Epithelial cell of proximal tubule (primary cell): ENCODE measurements at regions not wholly inside any gene's neighbourhood (a gene's known extent, or its start where the extent isn't known, plus 50 kb on each side); places are given as distances from the start of the nearest gene placed in this dataset.

Source experiments
- DNase-seq: peaks from one replicate; pipeline ENCODE4 v3.0.0-alpha.2; 2011; ENCODE audit warnings: low read depth
- H3K4me3 ChIP-seq: 2 replicates; pipeline ENCODE4 v1.5.1; 2011; ENCODE audit warnings: low read depth, mild to moderate bottlenecking, low read length
- TF ChIP-seq, protein P1 (sequence below): conservative IDR thresholded peaks from 2 replicates; pipeline ENCODE4 v1.5.1; 2012; ENCODE audit warnings: low read depth, mild to moderate bottlenecking, low read length

DNA sequence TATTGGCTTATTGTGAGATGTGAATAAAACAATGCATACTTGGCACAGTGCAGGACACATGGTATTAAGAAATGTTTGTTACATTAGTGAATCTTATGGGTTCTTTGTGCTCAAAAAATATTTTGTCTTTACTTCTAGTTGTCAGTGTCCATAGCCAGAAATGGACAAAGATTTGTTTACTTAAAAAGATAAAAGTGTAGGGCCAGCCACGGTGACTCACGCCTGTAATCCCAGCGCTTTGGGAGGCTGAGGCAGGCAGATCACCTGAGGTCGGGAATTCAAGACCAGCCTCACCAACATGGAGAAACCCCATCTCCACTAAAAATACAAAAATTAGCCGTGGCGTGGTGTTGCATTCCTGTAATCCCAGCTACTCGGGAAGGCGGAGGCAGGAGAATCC lies 654.6 kb upstream of the NEGR1 start:
- no peak overlapping the region for H3K4me3 ChIP-seq
- TF ChIP-seq, protein P1, sequence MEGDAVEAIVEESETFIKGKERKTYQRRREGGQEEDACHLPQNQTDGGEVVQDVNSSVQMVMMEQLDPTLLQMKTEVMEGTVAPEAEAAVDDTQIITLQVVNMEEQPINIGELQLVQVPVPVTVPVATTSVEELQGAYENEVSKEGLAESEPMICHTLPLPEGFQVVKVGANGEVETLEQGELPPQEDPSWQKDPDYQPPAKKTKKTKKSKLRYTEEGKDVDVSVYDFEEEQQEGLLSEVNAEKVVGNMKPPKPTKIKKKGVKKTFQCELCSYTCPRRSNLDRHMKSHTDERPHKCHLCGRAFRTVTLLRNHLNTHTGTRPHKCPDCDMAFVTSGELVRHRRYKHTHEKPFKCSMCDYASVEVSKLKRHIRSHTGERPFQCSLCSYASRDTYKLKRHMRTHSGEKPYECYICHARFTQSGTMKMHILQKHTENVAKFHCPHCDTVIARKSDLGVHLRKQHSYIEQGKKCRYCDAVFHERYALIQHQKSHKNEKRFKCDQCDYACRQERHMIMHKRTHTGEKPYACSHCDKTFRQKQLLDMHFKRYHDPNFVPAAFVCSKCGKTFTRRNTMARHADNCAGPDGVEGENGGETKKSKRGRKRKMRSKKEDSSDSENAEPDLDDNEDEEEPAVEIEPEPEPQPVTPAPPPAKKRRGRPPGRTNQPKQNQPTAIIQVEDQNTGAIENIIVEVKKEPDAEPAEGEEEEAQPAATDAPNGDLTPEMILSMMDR: no peak
- no peak for DNase-seq

DNA sequence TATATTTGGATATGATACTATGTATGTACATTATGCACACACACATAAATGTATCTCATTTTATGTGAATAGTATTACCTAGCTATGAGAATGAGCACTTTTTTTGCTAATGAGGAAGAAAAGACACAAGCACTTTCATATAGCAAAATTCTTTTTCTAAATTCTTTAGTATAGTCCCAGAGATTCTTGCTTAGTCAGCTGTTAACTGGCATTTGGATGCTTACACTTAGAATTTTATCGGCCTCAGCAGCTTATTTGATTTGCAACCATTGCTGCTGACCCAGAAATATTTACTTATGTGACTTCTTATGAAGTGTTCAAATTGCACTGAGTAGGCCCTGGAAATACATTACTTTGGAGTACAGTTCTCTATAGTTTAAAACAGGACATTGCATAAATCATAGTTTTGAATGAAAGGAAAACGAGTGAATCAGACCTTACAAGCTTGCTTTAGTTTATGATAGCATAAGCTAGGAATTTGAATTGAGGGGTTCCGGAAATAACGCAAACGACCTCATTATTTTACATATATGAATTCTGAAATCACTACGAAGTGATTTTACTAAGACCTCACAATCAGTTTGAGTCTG lies 653.9 kb upstream of the NEGR1 start:
- TF ChIP-seq, protein P1: no peak
- no peak overlapping the region for H3K4me3 ChIP-seq
- DNase-seq: no peak

DNA sequence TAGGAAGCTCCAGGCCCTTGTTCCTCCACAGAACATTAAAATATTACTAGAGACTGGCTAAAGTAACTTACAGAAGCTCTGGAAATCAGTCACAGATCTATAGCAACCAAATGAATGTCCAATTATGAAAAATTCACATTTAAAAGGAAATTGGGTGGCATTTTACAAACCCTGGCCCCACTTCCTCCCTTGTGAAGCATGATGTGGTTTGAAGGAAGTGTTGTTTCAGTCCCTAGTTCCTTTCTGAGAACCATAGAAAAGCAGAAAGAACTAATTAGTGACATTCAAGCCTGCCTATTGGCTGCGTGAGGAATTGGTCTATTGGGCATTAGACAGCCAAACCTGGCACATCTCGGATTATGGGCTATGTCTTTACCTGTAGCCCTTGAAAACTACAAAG lies 649.7 kb upstream of the NEGR1 start:
- TF ChIP-seq, protein P1: no peak
- no peak overlapping the region for H3K4me3 ChIP-seq
- no peak for DNase-seq

DNA sequence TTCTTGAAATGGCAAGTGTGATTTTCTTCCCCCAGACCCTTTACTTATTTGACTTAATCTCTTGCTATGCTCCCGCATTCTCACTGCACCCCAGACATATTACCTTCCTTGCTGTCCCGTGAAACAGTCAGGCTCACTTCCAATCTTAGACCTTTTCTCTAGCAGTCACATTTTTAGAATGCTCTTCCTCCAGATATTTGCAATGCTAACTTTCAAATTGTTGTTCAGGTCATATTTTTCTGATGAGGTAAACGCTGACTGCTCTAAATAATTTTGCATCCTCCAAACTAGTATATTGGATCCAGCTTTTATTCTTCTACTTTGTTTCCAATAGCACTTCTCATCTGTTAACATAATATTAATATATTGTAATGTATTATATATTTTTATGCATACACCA lies 648.2 kb upstream of the NEGR1 start:
- H3K4me3 ChIP-seq: no peak overlapping the region
- no peak for DNase-seq
- TF ChIP-seq, protein P1: no peak

DNA sequence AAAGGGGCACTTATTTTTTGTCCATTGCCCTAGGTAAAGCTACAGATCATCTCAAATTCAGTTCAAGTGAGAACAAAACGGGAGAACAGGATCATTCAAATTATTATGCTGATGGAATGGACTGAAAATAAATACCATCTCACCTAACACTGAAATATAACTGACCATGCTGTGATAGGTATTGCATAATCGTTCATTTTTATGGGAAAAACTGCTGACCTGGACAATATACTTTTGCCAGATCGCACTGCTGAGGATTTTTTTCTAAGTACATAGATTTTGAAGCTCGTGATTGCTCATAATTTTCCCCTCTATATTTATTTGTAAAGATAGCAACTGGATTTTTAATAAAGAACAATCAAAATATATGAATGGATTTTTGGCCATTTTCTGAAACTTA lies 636.6 kb upstream of the NEGR1 start:
- DNase-seq: no peak
- TF ChIP-seq, protein P1: no peak

DNA sequence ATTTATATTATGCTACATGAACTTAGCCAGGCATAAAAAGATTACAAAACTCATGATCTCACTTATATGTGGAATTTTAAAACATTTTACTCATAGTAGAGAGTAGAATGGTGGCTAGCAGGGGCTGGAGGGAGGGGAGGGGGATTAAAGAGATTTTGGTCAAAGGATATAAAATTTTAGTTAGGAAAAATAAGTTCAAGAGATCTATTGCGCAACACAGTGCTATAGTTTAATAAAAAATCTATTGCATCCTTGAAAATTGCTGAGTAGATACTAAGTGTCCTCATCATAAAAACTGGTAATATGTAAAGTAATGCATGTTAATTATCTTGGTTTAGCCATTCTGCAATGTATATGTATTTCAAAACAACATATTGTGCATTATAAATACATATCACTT lies 635.6 kb upstream of the NEGR1 start:
- TF ChIP-seq, protein P1: no peak
- H3K4me3 ChIP-seq: no peak overlapping the region
- no peak for DNase-seq

More for the DNA sequence above, 636.6 kb upstream of the NEGR1 start:
- H3K4me3 ChIP-seq: no peak overlapping the region

DNA sequence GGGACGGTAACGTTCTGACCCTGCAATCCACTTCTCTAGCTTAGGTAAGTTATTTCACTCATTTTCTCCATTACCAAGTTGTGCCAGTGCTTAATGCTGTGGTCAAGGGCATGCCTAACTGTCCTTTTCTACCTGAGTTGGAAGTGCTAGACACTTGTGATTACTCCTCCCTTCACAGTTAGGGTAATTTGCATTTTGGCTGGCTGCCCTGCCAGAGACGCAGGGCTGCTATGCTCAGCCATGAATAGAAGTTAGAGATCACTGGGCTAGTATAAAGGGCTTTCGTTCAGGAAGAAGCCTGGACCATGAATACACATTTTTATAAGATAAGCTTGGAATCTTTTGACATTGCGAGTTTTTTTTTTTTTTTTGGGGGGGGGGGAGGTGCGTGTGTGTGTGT lies 633.2 kb upstream of the NEGR1 start:
- no peak overlapping the region for H3K4me3 ChIP-seq
- no peak for DNase-seq
- TF ChIP-seq, protein P1: no peak
